ENCODE measurements at regions not wholly inside any gene's neighbourhood (a gene's known extent, or its start where the extent isn't known, plus 50 kb on each side); places are given as distances from the start of the nearest gene placed in this dataset.

DNA sequence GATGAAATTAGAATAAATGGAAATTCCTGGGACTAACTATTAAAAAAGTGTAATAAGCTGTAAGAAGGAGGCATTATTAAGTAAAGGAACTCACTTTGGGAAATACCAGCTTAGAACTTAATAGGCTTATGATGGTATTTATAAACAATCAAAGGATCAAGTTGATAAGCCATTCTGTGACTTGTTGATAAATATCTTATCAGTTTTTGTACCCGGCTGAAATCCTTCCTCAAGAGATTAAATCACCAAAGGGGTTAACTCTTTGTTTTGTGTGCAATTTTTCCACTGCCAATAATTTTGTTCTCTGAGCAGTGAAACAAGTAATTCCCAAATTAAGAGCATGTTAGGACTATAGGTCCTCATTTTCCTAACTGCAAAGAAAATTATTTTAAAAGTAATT, 70.7 kb upstream of the BDP1 start:
- TF ChIP-seq, protein P1, sequence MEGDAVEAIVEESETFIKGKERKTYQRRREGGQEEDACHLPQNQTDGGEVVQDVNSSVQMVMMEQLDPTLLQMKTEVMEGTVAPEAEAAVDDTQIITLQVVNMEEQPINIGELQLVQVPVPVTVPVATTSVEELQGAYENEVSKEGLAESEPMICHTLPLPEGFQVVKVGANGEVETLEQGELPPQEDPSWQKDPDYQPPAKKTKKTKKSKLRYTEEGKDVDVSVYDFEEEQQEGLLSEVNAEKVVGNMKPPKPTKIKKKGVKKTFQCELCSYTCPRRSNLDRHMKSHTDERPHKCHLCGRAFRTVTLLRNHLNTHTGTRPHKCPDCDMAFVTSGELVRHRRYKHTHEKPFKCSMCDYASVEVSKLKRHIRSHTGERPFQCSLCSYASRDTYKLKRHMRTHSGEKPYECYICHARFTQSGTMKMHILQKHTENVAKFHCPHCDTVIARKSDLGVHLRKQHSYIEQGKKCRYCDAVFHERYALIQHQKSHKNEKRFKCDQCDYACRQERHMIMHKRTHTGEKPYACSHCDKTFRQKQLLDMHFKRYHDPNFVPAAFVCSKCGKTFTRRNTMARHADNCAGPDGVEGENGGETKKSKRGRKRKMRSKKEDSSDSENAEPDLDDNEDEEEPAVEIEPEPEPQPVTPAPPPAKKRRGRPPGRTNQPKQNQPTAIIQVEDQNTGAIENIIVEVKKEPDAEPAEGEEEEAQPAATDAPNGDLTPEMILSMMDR (IDR thresholded peaks at IDR 0.05) = no peak
- no peak for TF ChIP-seq ZFX (IDR thresholded peaks at IDR 0.05; ENCODE audit: borderline replicate concordance)

All from 22Rv1 (cell line).